SK-N-SH treated with all-trans-retinoic acid at 6 μM for 48 hours (cell line): ENCODE measurements at regions not wholly inside any gene's neighbourhood (a gene's known extent, or its start where the extent isn't known, plus 50 kb on each side); places are given as distances from the start of the nearest gene placed in this dataset.

Experiments used
- CREB5 ChIP-seq: fragments of 250-450 bp; sonication (Bioruptor Pico); IDR thresholded peaks from 2 replicates; pipeline ENCODE4 v1.5.1; 2020; ENCODE audit warnings: low read depth, mild to moderate bottlenecking, moderate library complexity
- CSDC2 ChIP-seq: fragments of 250-450 bp; sonication (Bioruptor Pico); IDR thresholded peaks from 2 replicates; pipeline ENCODE4 v1.5.0; 2020; ENCODE audit warnings: mild to moderate bottlenecking, moderate library complexity
- CSRNP3 ChIP-seq: fragments of 250-450 bp; sonication (Bioruptor Pico); IDR thresholded peaks from 2 replicates; pipeline ENCODE4 v1.5.1; 2021; ENCODE audit warnings: mild to moderate bottlenecking, moderate library complexity
- ISL1 ChIP-seq: fragments of 250-450 bp; sonication (Bioruptor Pico); IDR thresholded peaks from 2 replicates; pipeline ENCODE4 v2.1.2; 2022; ENCODE audit warnings: mild to moderate bottlenecking, moderate library complexity
- PATZ1 ChIP-seq: fragments of 250-450 bp; sonication (Bioruptor Pico); IDR thresholded peaks from 2 replicates; pipeline ENCODE4 v1.8.0; 2020; ENCODE audit warnings: mild to moderate bottlenecking, moderate library complexity, borderline replicate concordance
- POU6F1 ChIP-seq: fragments of 250-450 bp; sonication (Bioruptor Pico); IDR thresholded peaks from 2 replicates; pipeline ENCODE4 v1.8.0; 2021; ENCODE audit warnings: low read depth, mild to moderate bottlenecking, moderate library complexity, borderline replicate concordance
- PPARA ChIP-seq: fragments of 250-450 bp; sonication (Bioruptor Pico); IDR thresholded peaks from 2 replicates; pipeline ENCODE4 v1.5.0; 2020; ENCODE audit warnings: mild to moderate bottlenecking, borderline replicate concordance
- RARB ChIP-seq: fragments of 250-450 bp; sonication (Bioruptor Pico); IDR thresholded peaks from 2 replicates; pipeline ENCODE4 v1.8.0; 2021; ENCODE audit warnings: mild to moderate bottlenecking, moderate library complexity
- TSHZ2 ChIP-seq: fragments of 250-450 bp; sonication (Bioruptor Pico); IDR thresholded peaks from 2 replicates; pipeline ENCODE4 v1.5.0; 2020; ENCODE audit warnings: mild to moderate bottlenecking, moderate library complexity
- ZC3H10 ChIP-seq: fragments of 250-450 bp; sonication (Bioruptor Pico); IDR thresholded peaks from 2 replicates; pipeline ENCODE4 v1.5.1; 2021; ENCODE audit warnings: mild to moderate bottlenecking, moderate library complexity
- ZFP3 ChIP-seq: fragments of 250-450 bp; sonication (Bioruptor Pico); IDR thresholded peaks from 2 replicates; pipeline ENCODE4 v1.5.0; 2020; ENCODE audit warnings: mild to moderate bottlenecking, moderate library complexity
- ZFP30 ChIP-seq: fragments of 450-650 bp; formaldehyde crosslinking; IDR thresholded peaks from 2 replicates; pipeline ENCODE4 v1.5.0; 2022; ENCODE audit warnings: mild to moderate bottlenecking, moderate library complexity
- ZNF70 ChIP-seq: fragments of 450-650 bp; formaldehyde crosslinking; IDR thresholded peaks from 2 replicates; pipeline ENCODE4 v1.5.0; 2020; ENCODE audit warnings: mild to moderate bottlenecking, moderate library complexity

- TF ChIP-seq ZNF70 (CRISPR knock-in tag) (no peak), ZFP30 (CRISPR knock-in tag) (no peak), ZFP3 (CRISPR knock-in tag) (no peak), CREB5 (CRISPR knock-in tag) (no peak), CSDC2 (CRISPR knock-in tag) (no peak), TSHZ2 (CRISPR knock-in tag) (no peak), PPARA (CRISPR knock-in tag) (no peak), ZC3H10 (no peak), POU6F1 (no peak), ISL1 (CRISPR knock-in tag) (no peak), PATZ1 (no peak), RARB (CRISPR knock-in tag) (no peak), CSRNP3 (CRISPR knock-in tag) (no peak)
Measured at GRCh38 chr16:11449716-11450115, 104.5 kb downstream of the RMI2 start.
